ENCODE measurements at regions not wholly inside any gene's neighbourhood (a gene's known extent, or its start where the extent isn't known, plus 50 kb on each side); places are given as distances from the start of the nearest gene placed in this dataset.
"Not testable (repeated sequence)": the region's sequence is repeated elsewhere in the genome, so short reads cannot be mapped to it uniquely, and the experiment has no call there.

GRCh38 chr1:87398641-87399040 is 70.0 kb downstream of the LMO4 start:
- no peak overlapping the region for H3K4me3 Mint-ChIP-seq
- no peak overlapping the region for H3K27ac Mint-ChIP-seq
- H3K9me3 Mint-ChIP-seq, result no peaks in the 10 kb centered on the region
- no peaks in the 10 kb centered on the region for H3K27me3 Mint-ChIP-seq
- intact Hi-C loops (cut with micrococcal nuclease), result no loop called here
- H3K4me1 Mint-ChIP-seq (ENCODE audit: low read depth), result peaks cover 5% of the 10 kb centered on the region
- no peaks in the 10 kb centered on the region for H3K36me3 Mint-ChIP-seq (ENCODE audit: low read depth)

DNA sequence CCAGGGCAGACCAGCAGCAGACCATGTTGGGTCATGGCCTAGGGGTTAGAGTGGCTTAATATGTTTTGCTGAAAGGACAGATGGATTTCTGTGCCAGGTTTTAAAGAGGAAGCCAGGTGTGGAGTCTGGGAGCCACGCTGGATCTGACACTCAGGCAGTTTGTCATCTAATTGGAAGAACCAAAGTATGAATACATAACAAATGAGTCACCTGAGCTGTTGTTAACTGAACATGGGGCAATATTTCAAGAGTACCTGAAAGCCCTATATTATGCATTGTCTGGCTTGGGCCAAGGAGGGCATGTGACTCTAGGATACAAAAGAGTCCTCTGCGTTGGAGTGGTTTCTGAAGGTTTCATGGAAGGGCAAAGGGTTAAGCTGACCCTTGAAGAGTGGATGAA is 70.6 kb downstream of the LMO4 start:
- peaks cover 9% of the 10 kb centered on the region for H3K4me1 Mint-ChIP-seq (ENCODE audit: low read depth)
- H3K27ac Mint-ChIP-seq, result no peak overlapping the region
- no peak overlapping the region for H3K4me3 Mint-ChIP-seq
- H3K27me3 Mint-ChIP-seq, result no peaks in the 10 kb centered on the region
- intact Hi-C loops (cut with micrococcal nuclease), result no loop called here
- no peaks in the 10 kb centered on the region for H3K36me3 Mint-ChIP-seq (ENCODE audit: low read depth)
- no peaks in the 10 kb centered on the region for H3K9me3 Mint-ChIP-seq

- Mint-ChIP-seq H3K4me3 (no peak overlapping the region), H3K36me3 (ENCODE audit: low read depth) (no peaks in the 10 kb centered on the region), H3K9me3 (no peaks in the 10 kb centered on the region), H3K27ac (no peak overlapping the region), H3K27me3 (no peaks in the 10 kb centered on the region), H3K4me1 (ENCODE audit: low read depth) (peaks cover 9% of the 10 kb centered on the region)
- intact Hi-C loops (cut with micrococcal nuclease), result no loop called here
These were observed 71.0 kb downstream of the LMO4 start for GRCh38 chr1:87399701-87400100.

- H3K4me3 Mint-ChIP-seq, result no peak overlapping the region
- no peaks in the 10 kb centered on the region for H3K9me3 Mint-ChIP-seq
- intact Hi-C loops (cut with micrococcal nuclease), result no loop called here
- no peak overlapping the region for H3K27ac Mint-ChIP-seq
- no peaks in the 10 kb centered on the region for H3K36me3 Mint-ChIP-seq (ENCODE audit: low read depth)
- H3K27me3 Mint-ChIP-seq, result no peaks in the 10 kb centered on the region
- H3K4me1 Mint-ChIP-seq (ENCODE audit: low read depth), result peaks cover 9% of the 10 kb centered on the region
These were observed 72.1 kb downstream of the LMO4 start for GRCh38 chr1:87400813-87401212.

DNA sequence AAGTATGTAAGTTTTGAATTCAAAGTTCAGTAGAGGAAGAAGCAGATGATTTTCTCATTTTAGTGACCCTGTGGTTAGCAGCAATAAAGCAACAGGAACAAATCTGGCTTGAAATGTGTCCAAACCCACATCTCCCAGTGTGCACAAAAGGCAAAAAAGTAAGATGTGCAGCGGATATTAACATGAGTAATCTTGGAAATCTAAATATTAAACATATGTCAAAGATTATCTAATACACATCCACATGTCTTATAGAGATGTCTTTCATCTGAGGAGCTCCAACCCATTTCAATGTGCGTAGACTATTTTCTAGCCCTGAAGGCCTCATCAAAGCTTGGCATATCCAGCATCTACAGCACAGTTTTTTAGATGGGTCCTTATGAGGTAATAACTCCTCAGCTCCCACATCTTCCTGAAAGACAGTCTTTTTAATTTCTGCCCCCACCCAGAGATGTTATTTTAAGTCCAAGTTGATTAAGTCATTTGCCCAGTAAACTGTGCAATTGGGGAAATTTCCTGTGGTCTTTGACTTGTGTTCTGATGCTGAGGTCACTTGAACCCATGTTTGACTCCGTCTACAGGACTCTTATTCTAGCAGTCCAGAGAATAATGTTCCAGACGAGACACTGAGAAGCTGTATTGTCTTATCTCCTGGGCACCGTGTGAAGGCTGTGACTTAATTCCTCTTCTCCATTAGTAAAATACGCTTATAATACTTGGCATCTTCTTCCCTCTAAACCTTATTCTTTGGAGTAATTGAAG is 73.7 kb downstream of the LMO4 start:
- Mint-ChIP-seq H3K4me1 (ENCODE audit: low read depth) (peaks cover 9% of the 10 kb centered on the region), H3K27me3 (no peaks in the 10 kb centered on the region), H3K36me3 (ENCODE audit: low read depth) (no peaks in the 10 kb centered on the region), H3K27ac (no peak overlapping the region), H3K4me3 (no peak overlapping the region), H3K9me3 (no peaks in the 10 kb centered on the region)
- intact Hi-C loops (cut with micrococcal nuclease), result no loop called here

DNA sequence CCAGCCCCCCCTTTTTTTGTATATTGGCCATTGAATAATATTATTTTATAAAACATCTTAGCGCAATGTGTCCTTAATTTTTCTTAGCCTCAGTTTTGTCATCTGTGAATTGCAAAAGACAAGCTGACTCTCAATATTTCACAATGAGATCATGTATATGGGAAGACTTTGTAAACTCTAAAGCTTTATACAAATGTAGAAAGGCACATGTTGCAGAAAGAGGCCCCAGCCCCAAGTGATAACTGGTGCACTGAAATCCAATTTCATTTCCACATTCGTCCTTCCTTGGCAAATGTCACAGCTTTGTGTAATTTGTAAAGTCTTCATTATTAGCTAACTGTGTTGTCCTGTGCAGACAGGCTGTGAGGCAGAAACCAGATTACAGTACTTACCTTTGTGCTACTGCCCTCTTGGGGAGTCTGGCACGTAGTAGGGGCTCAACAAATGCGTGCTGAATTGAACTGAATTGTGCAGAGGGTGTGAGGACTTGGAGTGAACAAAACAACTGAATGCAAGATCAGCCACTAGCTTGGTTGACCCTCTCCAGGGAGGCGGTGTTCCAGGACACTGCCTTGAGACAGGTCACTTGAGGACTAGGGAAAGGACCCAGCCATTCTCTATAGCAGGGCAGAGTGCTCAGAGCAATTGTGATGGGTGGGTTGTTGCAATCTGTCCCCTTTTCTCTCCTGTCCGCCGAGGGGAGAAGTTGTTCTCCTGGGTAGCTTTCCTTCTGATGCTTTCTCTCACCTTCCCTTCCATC is 74.6 kb downstream of the LMO4 start:
- Mint-ChIP-seq H3K36me3 (ENCODE audit: low read depth) (no peaks in the 10 kb centered on the region), H3K4me3 (no peak overlapping the region), H3K4me1 (ENCODE audit: low read depth) (peaks cover 9% of the 10 kb centered on the region), H3K9me3 (no peaks in the 10 kb centered on the region), H3K27me3 (no peaks in the 10 kb centered on the region), H3K27ac (no peak overlapping the region)
- intact Hi-C loops (cut with micrococcal nuclease), result no loop called here

- intact Hi-C loops (cut with micrococcal nuclease), result no loop called here
- no peaks in the 10 kb centered on the region for H3K27me3 Mint-ChIP-seq
- H3K27ac Mint-ChIP-seq, result no peak overlapping the region
These were observed 75.6 kb downstream of the LMO4 start for GRCh38 chr1:87404296-87404695.

GRCh38 chr1:87408665-87409248 is 80.1 kb downstream of the LMO4 start:
- Mint-ChIP-seq H3K27me3 (no peaks in the 10 kb centered on the region), H3K4me3 (no peak overlapping the region), H3K27ac (no peak overlapping the region), H3K36me3 (ENCODE audit: low read depth) (no peaks in the 10 kb centered on the region), H3K4me1 (ENCODE audit: low read depth) (peaks cover 3% of the 10 kb centered on the region), H3K9me3 (no peaks in the 10 kb centered on the region)
- intact Hi-C loops (cut with micrococcal nuclease), result no loop called here

More at GRCh38 chr1:87404296-87404695, 75.6 kb downstream of the LMO4 start:
- H3K4me3 Mint-ChIP-seq, result no peak overlapping the region
- no peaks in the 10 kb centered on the region for H3K9me3 Mint-ChIP-seq
- no peaks in the 10 kb centered on the region for H3K36me3 Mint-ChIP-seq (ENCODE audit: low read depth)
- H3K4me1 Mint-ChIP-seq (ENCODE audit: low read depth), result peaks cover 9% of the 10 kb centered on the region

DNA sequence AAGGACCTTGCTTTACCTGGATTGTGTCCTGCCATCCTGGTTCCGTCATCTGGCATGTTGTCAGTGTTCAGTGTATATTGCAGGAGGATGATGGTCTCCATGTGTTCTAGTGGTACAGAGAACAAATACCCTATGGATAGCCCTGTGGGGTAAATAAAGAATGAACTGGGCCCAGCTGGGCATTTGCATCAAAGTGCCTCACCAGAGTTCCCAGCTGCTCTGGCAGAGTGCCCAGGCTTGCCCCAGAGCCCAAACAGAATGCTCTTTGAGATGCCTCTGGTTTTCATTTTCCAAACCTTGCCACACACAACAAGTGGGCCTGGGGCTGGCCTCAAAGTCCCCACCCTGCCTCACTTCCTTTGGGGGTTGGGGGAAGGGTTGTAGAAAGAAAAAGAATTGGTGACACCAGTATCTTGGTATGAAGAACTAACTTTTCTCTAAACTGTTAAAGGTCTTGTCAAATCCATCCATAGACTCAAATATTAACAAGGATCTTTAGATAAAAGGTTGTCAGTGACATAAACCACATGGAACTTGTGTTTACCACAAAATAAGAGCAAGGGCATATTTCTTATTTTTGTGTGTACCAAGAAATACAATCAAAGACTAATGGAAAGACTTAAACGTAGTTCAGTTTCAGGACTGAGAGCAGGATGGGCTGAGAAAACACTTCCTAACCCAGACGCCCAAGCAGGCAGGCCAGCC is 82.2 kb downstream of the LMO4 start:
- H3K27ac Mint-ChIP-seq, result no peak overlapping the region
- H3K36me3 Mint-ChIP-seq (ENCODE audit: low read depth), result no peaks in the 10 kb centered on the region

DNA sequence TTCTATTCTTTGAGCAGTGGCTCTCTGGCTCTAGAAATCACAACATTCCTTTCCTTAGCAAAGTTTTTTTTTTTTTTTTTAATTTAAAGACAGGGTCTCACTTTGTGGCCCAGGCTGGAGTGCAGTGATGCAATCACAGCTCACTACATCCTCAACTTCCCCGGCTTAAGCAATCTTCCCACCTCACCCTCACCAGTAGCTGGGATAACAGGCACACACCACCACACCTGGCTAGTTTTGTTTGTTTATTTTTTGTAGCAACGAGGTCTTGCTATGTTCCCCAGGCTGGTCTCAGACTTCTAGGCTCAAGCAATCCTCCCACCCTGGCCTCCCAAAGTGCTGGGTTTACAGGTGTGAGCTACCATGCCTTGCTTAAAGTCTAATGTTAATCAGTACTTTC is 85.2 kb downstream of the LMO4 start:
- H3K27me3 Mint-ChIP-seq; H3K4me1 Mint-ChIP-seq (ENCODE audit: low read depth); H3K27ac Mint-ChIP-seq; H3K9me3 Mint-ChIP-seq; H3K4me3 Mint-ChIP-seq; H3K36me3 Mint-ChIP-seq (ENCODE audit: low read depth); intact Hi-C loops (cut with micrococcal nuclease): not testable (repeated sequence)

More for the DNA sequence above, 82.2 kb downstream of the LMO4 start:
- no peaks in the 10 kb centered on the region for H3K4me1 Mint-ChIP-seq (ENCODE audit: low read depth)
- no peaks in the 10 kb centered on the region for H3K27me3 Mint-ChIP-seq
- intact Hi-C loops (cut with micrococcal nuclease), result no loop called here
- H3K9me3 Mint-ChIP-seq, result no peaks in the 10 kb centered on the region
- H3K4me3 Mint-ChIP-seq, result no peak overlapping the region

DNA sequence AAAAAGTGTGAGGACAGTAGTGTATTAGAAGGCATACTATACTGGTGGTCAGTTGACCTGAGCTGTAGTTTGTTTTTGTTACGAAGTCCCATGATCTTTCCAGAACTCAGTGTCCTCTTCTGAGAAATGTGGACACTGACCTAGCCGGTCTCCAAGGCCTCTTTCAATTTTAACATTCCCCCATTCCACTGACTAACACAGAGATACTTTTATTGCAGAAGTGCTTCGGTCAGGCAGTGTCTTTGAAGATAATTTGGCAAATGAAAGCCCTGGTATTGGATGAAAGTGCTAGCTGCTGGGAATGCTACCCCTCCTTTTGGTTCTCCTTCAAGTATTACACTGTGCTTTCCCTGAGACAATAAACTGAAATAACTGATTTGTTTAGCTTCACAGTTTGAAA is 89.4 kb downstream of the LMO4 start:
- Mint-ChIP-seq H3K4me3 (no peak overlapping the region), H3K27me3 (no peaks in the 10 kb centered on the region), H3K9me3 (no peaks in the 10 kb centered on the region), H3K4me1 (ENCODE audit: low read depth) (no peaks in the 10 kb centered on the region), H3K27ac (no peak overlapping the region), H3K36me3 (ENCODE audit: low read depth) (no peaks in the 10 kb centered on the region)
- intact Hi-C loops (cut with micrococcal nuclease), result no loop called here

DNA sequence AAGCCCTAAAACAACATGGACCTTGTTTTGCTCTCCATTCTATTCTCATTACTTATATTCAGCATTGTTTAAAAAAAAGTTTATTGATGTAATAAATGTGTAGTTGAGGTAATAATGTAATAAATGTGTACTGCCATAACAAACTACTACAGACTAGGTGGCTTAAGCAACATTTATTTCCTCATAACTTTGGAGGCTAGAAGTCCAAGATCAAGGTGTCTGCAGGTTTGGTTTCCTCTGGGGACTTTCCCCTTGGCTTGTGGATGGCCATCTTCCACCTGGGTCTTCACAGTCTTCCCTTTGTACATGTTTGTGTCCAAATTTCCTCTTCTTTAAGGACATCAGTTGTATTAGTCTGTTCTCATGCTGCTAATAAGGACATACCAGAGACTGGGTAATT is 93.1 kb downstream of the LMO4 start:
- H3K36me3 Mint-ChIP-seq (ENCODE audit: low read depth), result no peaks in the 10 kb centered on the region
- H3K27me3 Mint-ChIP-seq, result no peaks in the 10 kb centered on the region
- intact Hi-C loops (cut with micrococcal nuclease), result no loop called here
- H3K27ac Mint-ChIP-seq, result no peak overlapping the region
- no peak overlapping the region for H3K4me3 Mint-ChIP-seq
- H3K4me1 Mint-ChIP-seq (ENCODE audit: low read depth), result peaks cover 5% of the 10 kb centered on the region
- H3K9me3 Mint-ChIP-seq, result no peaks in the 10 kb centered on the region

DNA sequence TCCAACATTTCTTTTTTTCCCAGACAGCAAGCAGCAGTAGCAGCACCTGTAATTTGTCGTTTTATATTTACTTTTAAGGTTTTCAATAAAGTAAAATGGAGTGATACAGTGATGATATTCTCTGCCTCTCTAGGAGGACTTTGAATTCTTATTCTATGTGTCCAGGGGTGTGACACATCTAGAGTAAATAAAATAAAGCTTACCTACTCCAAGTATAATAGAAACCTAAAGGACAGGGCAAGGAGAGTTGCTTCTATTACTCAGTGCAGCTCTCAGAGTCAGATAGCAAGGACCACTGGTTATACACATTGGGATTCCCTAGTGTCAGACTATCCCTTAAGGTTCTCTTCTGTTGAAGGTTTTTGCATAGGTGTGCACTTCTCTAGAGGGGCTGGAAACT is 95.9 kb downstream of the LMO4 start:
- Mint-ChIP-seq H3K4me3 (no peak overlapping the region), H3K27me3 (no peaks in the 10 kb centered on the region), H3K4me1 (ENCODE audit: low read depth) (peaks cover 5% of the 10 kb centered on the region), H3K9me3 (no peaks in the 10 kb centered on the region), H3K36me3 (ENCODE audit: low read depth) (no peaks in the 10 kb centered on the region), H3K27ac (no peak overlapping the region)
- intact Hi-C loops (cut with micrococcal nuclease), result no loop called here

Data from dendritic cell treated with granulocyte-macrophage colony-stimulating factor and Interleukin-4, amounts not matched to agents 40 ng/mL and 50 ng/mL, for 4 days (primary cell).